Activated naive CD4-positive, alpha-beta T cell treated with anti-CD3 and anti-CD28 coated beads for 36 hours (primary cell): ENCODE measurements at regions not wholly inside any gene's neighbourhood (a gene's known extent, or its start where the extent isn't known, plus 50 kb on each side); places are given as distances from the start of the nearest gene placed in this dataset.
"Not testable (repeated sequence)": the region's sequence is repeated elsewhere in the genome, so short reads cannot be mapped to it uniquely, and the experiment has no call there.

Experiments
- CTCF ChIA-PET: fragments of 350-600 bp; sonication (Branson Sonifier 250); formaldehyde crosslinking; loops from one replicate; lab custom pipeline; 2021; ENCODE audit warnings: antibody characterized with exemption; lab: Charles Lee
- DNase-seq: peaks from one replicate; pipeline ENCODE4 v3.0.0-alpha.2; 2020
- H3K27ac Mint-ChIP-seq: one replicate; pipeline ENCODE4 v1.8.0; 2021; ENCODE audit warnings: mild to moderate bottlenecking, mixed read lengths
- H3K27me3 Mint-ChIP-seq: one replicate; pipeline ENCODE4 v1.8.0; 2021; ENCODE audit warnings: low read depth, mixed read lengths
- H3K36me3 Mint-ChIP-seq: one replicate; pipeline ENCODE4 v1.8.0; 2021; ENCODE audit warnings: low read depth, mixed read lengths
- H3K4me1 Mint-ChIP-seq: one replicate; pipeline ENCODE4 v1.8.0; 2021; ENCODE audit warnings: low read depth, mixed read lengths
- H3K4me3 Mint-ChIP-seq: one replicate; pipeline ENCODE4 v1.8.0; 2021; ENCODE audit warnings: mild to moderate bottlenecking, moderate library complexity, mixed read lengths
- H3K9me3 Mint-ChIP-seq: one replicate; pipeline ENCODE4 v1.8.0; 2021; ENCODE audit warnings: mixed read lengths
- intact Hi-C: fragments of 100-400 bp; cut with micrococcal nuclease; formaldehyde crosslinking; loops from one replicate; pipeline ENCODE4 v1.15.1; 2023

DNA sequence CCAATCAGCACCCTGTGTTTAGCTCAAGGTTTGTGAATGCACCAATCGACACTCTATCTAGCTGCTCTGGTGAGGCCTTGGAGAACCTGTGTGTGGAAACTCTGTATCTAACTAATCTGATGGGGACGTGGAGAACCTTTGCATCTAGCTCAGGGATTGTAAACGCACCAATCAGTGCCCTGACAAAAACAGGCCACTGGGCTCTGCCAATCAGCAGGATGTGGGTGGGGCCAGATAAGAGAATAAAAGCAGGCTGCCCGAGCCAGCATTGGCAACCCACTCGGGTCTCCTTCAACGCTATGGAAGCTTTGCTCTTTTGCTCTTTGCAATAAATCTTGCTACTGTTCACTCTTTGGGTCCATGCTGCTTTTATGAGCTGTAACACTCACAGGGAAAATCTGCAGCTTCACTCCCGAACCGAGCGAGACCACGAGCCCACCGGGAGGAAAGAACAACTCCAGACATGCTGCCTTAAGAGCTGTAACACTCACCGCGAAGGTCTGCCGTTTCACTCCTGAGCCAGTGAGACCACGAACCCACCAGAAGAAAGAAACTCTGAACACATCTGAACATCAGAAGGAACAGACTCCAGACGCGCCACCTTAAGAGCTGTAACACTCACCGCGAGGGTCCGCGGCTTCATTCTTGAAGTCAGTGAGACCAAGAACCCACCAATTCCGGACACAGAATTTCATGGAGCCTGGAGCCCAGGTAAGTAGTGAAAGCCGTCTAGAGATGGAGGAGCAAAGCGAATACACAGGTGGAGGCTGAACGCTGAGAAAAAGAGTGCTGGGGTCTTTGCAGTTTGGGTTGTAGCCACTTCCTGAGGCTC lies 92.8 kb downstream of the ANKRD10 start:
- DNase-seq = peak; percentile 16
- H3K4me1 Mint-ChIP-seq, H3K9me3 Mint-ChIP-seq, intact Hi-C loops, H3K36me3 Mint-ChIP-seq, H3K27me3 Mint-ChIP-seq, H3K27ac Mint-ChIP-seq: not testable (repeated sequence)
- CTCF ChIA-PET = interaction anchor here (1.4 to 1.5 kb wide), 2 partner anchors 226 to 366 kb away, joined by 6 read pairs; no protein-coding TSS in a partner anchor
- H3K4me3 Mint-ChIP-seq = peak overlapping the region; percentile 34

DNA sequence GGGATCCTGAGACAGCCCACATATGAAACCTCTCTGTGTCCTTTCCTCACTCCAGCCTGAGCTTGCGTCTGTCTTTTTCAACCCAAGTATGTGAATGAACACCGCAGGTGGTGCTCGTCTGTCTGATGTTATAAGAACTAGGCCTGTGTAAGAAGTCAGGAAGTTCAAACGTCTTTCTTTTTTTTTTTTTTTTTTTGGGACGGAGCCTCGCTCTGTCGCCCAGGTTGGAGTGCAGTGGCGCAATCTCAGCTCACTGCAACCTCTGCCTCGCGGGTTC lies 92.3 kb downstream of the ANKRD10 start:
- intact Hi-C loops = no loop called here
- CTCF ChIA-PET = interaction anchor here (1.5 kb wide), 1 partner anchor 367 kb away, joined by 6 read pairs; no protein-coding TSS in a partner anchor
- no peaks in the 10 kb centered on the region for H3K27me3 Mint-ChIP-seq
- DNase-seq = no peak
- peak overlapping the region; percentile 34 for H3K4me3 Mint-ChIP-seq
- H3K9me3 Mint-ChIP-seq = no peaks in the 10 kb centered on the region
- no peak overlapping the region for H3K27ac Mint-ChIP-seq
- no peaks in the 10 kb centered on the region for H3K36me3 Mint-ChIP-seq
- H3K4me1 Mint-ChIP-seq = peaks cover 6% of the 10 kb centered on the region

GRCh38 chr13:110824702-110825300 lies 90.1 kb downstream of the ANKRD10 start:
- no peaks in the 10 kb centered on the region for H3K36me3 Mint-ChIP-seq
- no peak for DNase-seq
- CTCF ChIA-PET = interaction anchor here (1.0 kb wide), 1 partner anchor 230 kb away, joined by 3 read pairs; no protein-coding TSS in a partner anchor
- intact Hi-C loops = no loop called here
- no peak overlapping the region for H3K4me3 Mint-ChIP-seq
- peaks cover 2% of the 10 kb centered on the region for H3K4me1 Mint-ChIP-seq
- no peaks in the 10 kb centered on the region for H3K27me3 Mint-ChIP-seq
- no peak overlapping the region for H3K27ac Mint-ChIP-seq
- H3K9me3 Mint-ChIP-seq = no peaks in the 10 kb centered on the region

DNA sequence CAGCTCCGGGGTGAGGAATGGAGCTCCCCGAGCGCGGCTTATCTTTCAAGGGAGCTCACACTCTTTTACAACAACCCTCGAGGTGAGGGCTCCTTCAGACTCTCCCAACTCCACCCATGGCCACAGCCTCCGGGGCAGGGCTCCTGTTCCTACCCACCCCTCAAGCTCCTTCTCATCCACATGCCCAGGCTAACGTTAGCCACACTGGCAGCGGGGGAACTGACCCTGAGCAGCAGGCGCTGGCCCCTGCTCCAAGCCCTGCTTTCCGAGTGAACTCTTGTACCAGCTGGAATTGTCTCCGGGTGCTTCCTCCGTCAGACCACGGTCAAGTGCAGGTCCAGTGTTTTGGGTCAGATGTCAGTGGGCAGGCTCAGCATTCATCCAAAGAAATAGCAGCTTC lies 89.4 kb downstream of the ANKRD10 start:
- CTCF ChIA-PET = interaction anchor here (1.0 kb wide), 2 partner anchors 13 to 231 kb away, joined by 3 to 4 read pairs; no protein-coding TSS in a partner anchor
- H3K27ac Mint-ChIP-seq = no peak overlapping the region
- no peak overlapping the region for H3K4me3 Mint-ChIP-seq
- peaks cover 2% of the 10 kb centered on the region for H3K4me1 Mint-ChIP-seq
- no peak for DNase-seq
- H3K36me3 Mint-ChIP-seq = no peaks in the 10 kb centered on the region
- intact Hi-C loops = no loop called here
- H3K27me3 Mint-ChIP-seq = no peaks in the 10 kb centered on the region
- H3K9me3 Mint-ChIP-seq = no peaks in the 10 kb centered on the region

GRCh38 chr13:110826101-110826500 lies 88.8 kb downstream of the ANKRD10 start:
- CTCF ChIA-PET = interaction anchor here (1.0 kb wide), 1 partner anchor 13 kb away, joined by 4 read pairs; no protein-coding TSS in a partner anchor
- DNase-seq = no peak
- Mint-ChIP-seq H3K27me3 (no peaks in the 10 kb centered on the region), H3K27ac (no peak overlapping the region), H3K4me3 (no peak overlapping the region), H3K9me3 (no peaks in the 10 kb centered on the region), H3K4me1 (peaks cover 2% of the 10 kb centered on the region), H3K36me3 (no peaks in the 10 kb centered on the region)
- intact Hi-C loops = no loop called here

DNA sequence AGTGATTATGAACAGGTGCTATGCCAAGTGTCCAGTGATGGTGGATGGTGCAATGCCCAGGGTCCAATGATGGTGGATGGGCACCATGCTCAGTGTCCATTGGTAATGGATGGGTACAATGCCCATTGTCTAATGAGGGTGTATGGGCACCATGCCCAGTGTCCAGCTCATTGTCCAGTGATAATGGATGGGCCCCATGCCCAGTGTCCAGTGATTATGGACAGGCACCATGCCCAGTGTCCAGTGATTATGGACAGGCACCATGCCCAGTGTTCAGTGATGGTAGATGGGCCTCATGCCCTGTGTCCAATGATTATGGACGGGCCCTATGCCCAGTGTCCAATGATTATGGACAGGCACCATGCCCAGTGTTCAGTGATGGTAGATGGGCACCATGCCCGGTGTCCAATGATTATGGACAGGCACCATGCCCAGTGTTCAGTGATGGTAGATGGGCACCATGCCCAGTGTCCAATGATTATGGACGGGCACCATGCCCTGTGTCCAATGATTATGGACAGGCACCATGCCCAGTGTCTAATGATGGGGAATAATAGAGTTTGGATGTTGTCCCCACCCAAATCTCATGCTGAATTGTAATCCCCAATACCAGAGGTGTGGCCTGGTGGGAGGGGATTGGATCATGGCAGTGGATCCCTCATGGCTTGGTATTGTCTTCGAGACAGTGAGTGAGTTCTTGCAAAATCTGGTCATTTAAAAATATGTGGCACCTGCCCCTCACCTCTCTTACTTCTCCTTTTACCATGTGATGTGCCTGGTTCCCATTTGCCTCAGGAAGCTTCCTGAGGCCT lies 87.8 kb downstream of the ANKRD10 start:
- CTCF ChIA-PET = no interaction called here
- H3K27me3 Mint-ChIP-seq = peaks cover 1% of the 10 kb centered on the region
- no peak for DNase-seq
- intact Hi-C loops = no loop called here
- peaks cover under 1% of the 10 kb centered on the region for H3K4me1 Mint-ChIP-seq
- no peaks in the 10 kb centered on the region for H3K9me3 Mint-ChIP-seq
- H3K36me3 Mint-ChIP-seq = no peaks in the 10 kb centered on the region
- no peak overlapping the region for H3K27ac Mint-ChIP-seq
- no peak overlapping the region for H3K4me3 Mint-ChIP-seq
